ENCODE measurements at regions not wholly inside any gene's neighbourhood (a gene's known extent, or its start where the extent isn't known, plus 50 kb on each side); places are given as distances from the start of the nearest gene placed in this dataset.

DNA sequence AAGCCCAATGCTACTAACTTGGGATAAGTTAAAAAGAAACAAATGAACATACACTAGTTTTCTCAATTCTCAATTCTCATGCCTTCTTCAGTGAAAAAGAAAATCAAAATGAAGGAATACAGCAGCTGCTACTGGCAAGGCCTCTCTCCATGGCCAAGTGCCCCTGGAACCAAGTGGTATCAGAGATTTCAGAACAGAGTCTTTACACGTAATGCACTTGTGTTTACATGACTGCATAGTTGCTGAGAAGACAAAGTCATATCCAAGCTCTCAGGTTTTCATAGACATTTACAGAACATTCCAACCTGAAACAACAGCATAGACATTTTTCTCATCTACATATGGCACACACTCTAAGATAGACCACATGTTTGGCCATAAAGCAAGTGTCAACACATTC is 789.9 kb downstream of the CBLN2 start:
- no peak for DNase-seq (ENCODE audit: low read depth)

GRCh38 chr18:71743634-71744033 is 800.5 kb downstream of the CBLN2 start:
- no peak for DNase-seq (ENCODE audit: low read depth)

- DNase-seq (ENCODE audit: low read depth) = no peak
Measured at GRCh38 chr18:71729611-71730010, 814.5 kb downstream of the CBLN2 start.

DNA sequence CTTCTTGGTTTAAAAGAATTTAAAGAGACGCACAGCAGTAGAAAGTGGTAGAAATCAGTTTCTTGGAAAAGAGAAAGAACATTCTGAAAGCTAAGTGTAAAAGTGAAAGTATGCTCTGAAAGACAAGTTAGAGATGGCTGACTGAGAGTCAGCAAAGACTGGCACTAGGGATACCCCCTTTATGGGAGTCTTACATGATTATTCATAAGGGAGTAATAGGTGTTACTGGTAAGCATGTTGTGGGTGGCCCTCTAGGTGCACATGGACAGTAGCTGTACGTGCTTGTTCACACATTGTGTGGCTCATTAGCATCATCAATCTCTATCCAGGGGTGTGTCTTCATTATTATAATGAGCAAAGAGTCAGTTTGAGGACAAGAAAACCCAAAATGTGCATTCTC is 816.2 kb downstream of the CBLN2 start:
- DNase-seq (ENCODE audit: low read depth) = no peak

DNA sequence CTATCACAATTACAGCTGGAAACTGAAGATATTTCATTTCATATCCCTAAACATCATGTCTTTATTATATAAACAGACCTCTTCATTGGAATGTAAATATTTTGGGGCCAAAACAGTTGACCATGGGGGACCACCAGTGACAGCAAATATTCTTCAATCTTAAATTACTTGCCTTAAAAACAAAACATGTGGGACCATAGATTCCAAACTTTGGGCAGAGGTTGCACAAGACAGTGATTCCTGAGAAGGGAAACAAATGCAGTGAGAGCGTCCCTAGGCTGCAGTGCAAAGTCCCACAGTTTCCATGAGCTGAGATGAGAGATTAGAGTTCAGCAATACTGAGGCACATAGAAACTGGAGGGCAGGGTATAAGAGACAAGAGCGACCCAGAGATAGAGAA is 818.9 kb downstream of the CBLN2 start:
- DNase-seq (ENCODE audit: low read depth) = no peak

GRCh38 chr18:71707985-71708500 is 836.1 kb downstream of the CBLN2 start:
- DNase-seq (ENCODE audit: low read depth) = no peak

DNA sequence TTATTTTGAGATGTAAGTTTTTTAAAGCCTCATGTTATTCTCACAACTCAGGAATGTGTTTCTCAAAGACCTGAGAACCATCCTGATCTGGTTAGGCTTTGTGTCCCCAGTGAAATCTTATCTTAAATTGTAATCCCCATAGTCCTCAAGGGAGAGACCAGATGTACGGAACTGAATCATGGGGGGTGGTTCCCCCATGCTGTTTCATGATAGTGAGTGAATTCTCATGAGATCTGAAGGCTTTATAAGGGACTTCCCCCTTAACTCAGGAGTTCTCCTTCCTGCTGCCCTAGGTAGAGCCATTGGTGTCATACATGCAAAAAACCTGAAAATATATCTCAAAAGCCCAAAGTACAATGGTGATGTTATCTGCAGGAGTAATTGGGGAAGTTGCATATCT is 836.7 kb downstream of the CBLN2 start:
- DNase-seq (ENCODE audit: low read depth) = no peak

- no peak for DNase-seq (ENCODE audit: low read depth)
Measured at GRCh38 chr18:71689416-71690160, 854.6 kb downstream of the CBLN2 start.

GRCh38 chr18:71682591-71682990 is 861.6 kb downstream of the CBLN2 start:
- DNase-seq (ENCODE audit: low read depth) = no peak

GRCh38 chr18:71678144-71678543 is 866.0 kb downstream of the CBLN2 start:
- DNase-seq (ENCODE audit: low read depth) = no peak

- DNase-seq (ENCODE audit: low read depth) = no peak
Measured at GRCh38 chr18:71673954-71674353, 870.2 kb downstream of the CBLN2 start.

DNA sequence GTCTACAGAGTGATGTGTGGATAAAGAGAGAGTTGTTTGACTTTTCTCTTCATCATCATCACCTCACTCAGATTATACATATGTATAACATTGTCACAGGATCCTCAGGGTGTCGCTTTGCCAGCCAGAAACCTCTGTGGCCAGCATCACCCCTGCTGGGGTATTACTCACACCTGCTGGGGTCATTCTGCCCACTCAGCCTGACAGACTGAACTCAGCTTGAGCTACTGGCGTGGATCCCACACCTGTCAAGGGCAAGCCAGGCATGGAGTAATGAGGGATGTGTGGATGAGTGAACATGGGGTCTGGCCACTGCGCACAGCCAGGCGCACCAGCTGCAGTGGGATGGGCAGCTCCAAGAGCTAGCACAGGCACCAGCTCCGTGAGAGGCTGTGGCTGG is 870.6 kb downstream of the CBLN2 start:
- DNase-seq (ENCODE audit: low read depth) = no peak

DNA sequence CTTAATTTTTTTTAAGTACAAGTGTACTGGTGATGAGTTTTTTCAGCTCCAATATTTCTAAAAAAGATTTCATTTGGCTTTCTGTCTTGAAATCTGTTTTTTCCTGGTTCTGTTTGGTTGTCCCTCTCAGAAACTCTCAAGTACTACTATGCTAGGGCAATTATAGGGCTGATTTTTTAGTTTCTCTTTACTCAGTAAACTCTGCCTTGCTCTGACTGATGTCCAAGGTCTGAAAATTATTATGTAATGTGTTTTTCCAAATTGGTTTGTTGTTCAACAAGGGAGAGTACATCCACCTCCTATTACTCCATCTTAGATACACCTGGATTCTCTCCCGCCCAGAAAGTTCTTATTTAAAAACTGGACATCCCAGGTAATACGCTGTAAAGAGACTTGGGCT is 877.7 kb downstream of the CBLN2 start:
- no peak for DNase-seq (ENCODE audit: low read depth)

GRCh38 chr18:71665131-71665530 is 879.0 kb downstream of the CBLN2 start:
- DNase-seq (ENCODE audit: low read depth) = peak; percentile 36

DNA sequence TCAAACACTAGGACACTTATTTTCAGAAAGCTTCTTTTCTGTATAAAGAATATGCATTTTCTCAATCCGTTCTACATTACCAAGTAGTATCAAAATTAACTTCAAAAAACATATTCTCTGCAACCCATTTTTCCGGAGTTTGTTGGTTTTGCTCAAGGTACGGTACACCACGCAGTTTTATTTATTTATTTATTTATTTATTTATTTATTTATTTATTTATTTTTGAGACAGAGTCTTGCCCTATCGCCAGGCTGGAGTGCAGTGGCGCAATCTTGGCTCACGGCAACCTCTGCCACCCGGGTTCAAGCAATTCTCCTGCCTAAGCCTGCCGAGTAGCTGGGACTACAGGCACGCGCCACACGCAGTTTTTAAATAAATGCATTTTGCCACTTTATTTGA is 900.3 kb downstream of the CBLN2 start:
- DNase-seq (ENCODE audit: low read depth) = no peak

- DNase-seq (ENCODE audit: low read depth) = no peak
Measured at GRCh38 chr18:71630696-71631095, 913.4 kb downstream of the CBLN2 start.

DNA sequence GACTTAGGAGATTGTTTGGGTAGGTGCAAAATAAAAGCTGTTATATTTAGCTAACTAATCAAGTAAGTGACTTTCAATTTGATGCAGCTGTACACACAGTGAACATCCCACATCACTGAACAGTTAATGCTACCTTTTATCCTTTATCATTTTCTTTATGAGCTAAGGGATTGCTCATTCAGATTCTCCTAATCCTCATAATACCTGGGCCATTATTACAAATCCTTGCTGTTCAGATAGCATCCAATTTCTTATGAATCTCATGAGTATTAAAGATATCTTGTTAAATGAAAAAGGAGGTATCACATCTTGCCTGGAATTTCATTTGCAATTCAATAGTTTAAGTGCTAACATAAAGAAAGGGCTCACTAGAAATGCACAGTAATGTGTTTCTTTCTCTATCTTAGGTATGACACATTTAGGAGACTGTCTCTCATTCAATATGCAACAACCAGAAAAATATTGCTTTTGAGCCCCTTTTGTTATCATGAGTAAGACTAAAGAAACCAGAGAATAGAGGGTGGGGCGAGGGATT is 918.5 kb downstream of the CBLN2 start:
- no peak for DNase-seq (ENCODE audit: low read depth)

DNA sequence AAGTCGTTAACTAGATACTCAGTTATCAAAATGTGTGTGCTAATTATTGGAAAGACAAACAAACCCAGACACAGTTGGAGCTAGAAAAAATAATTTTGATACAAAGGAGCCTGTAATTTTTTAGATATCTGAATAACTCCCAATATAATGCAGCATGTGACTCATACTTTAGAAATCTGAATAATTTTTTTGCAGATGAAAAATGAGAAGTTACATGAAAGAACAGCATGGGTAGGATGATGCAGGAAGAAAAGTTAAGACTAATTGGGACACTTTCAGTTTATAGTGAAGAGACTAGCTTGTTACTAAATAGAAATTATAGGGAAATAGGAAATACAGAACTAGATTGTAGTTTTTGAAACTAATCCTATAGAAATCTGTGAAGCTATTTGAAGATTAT is 945.8 kb downstream of the CBLN2 start:
- DNase-seq (ENCODE audit: low read depth) = no peak

DNA sequence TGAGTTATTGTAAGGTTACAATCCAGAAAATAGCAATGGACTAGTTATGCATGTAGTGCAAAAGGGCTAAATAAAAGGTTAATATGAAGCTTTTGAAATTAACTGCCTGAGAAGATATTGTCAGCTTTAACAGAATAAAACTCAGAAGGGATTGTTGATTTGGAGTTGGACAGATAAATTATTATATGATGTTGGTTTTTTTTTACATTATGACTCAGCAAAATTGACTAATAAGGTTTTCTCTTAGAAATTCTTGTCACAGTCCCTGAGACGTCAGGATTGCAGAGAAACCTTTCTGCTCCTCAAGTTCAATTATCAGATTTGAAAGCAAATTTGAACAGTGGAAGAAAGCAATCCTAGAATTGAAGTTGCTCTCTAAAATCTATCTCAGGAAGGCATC is 946.9 kb downstream of the CBLN2 start:
- DNase-seq (ENCODE audit: low read depth) = no peak

DNA sequence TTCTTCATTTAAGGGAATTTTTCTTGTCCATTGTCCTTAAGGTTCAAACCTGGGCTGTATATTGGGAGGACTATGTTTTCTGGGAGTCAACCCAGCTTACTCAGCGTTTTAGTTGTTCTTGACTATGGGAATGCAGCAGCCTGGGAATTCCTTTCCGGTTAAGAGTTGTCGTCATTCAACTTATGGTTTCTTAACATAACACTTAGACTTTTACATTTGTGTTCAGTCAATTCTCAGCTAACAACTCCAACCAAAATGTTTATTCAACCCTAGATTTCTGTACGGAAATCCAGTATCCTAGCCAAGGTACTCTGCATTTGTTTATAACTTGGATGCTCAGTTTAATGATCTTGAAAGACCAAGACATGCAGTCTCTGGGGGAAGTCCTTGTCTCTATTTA is 960.9 kb downstream of the CBLN2 start:
- DNase-seq (ENCODE audit: low read depth) = no peak

DNA sequence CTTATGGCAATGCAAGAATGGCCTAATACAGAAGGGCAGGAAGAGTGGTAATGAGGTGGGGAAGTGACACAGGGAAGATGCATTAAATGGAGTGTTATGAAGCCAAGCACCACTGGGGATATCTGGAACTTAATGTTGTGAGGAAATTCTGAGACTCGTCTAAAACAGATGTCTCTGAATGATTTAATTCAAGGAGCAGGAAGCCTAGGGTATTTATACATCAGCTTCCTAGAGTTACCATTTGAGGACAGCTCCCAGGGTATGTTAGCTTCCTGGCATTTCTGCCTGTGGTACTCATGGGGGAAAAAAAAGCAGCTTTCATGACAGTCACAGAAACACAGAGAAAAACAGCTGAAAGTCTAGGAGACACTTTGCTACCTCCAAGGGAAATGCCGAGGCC is 989.5 kb downstream of the CBLN2 start:
- DNase-seq (ENCODE audit: low read depth) = no peak

DNA sequence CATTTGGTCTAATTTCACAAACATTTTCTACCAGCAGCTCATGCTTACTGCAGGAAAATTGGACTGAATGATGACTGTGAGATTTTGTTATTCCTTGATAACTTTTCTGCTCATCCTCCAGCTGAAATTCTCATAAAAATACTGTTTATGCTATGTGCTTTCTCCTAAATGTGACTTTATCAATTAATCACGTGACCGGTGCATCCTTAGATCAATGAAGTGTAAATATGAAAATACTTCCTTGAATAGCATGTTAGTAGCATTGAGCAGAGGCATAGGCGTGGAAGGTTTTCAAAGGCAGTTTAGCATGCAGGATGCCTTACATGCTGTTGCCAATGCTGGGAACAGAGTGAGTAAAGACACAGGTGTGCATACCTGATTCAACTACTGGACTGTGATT is 1002.5 kb downstream of the CBLN2 start:
- DNase-seq (ENCODE audit: low read depth) = no peak

DNA sequence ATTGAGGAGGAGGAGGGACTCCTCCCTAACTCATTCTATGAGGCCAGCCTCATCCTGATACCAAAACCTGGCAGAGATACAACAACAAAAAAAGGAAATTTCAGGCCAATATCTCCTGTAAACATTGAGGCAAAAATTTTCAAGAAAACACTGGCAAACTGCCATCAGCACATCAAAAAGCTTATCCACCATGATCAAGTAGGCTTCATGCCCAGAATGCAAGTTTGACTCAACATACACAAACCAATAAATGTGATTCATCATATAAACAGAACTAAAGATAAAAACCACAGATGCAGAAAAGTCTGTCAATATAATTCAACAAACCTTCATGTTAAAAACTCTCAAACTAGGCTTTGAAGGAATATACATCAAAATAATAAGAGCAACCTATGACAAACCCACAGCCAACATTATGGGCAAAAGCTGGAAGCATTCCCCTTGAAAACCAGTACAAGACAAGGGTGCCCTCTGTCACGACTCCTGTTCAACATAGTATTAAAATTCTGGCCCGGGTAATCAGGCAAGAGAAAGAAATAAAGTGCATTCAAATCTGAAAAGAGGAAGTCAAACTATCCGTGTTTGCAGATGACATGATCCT is 1014.3 kb downstream of the CBLN2 start:
- no peak for DNase-seq (ENCODE audit: low read depth)
